GM23338 (cell line): ENCODE measurements at regions not wholly inside any gene's neighbourhood (a gene's known extent, or its start where the extent isn't known, plus 50 kb on each side); places are given as distances from the start of the nearest gene placed in this dataset.

Experiments
- ATAC-seq: fragments of 200-7000 bp; cut with Tn5 transposase; 3 replicates; pipeline ENCODE4 v1.9.1; 2020
- DNase-seq: peaks from one replicate; pipeline ENCODE4 v3.0.0-alpha.2; 2015; ENCODE audit warnings: low spot score
- H2AFZ ChIP-seq: fragments of 200-600 bp; sonication (generic); 2 replicates; pipeline ENCODE4 v1.8.0; 2016; ENCODE audit warnings: antibody characterized with exemption, mild to moderate bottlenecking, moderate library complexity
- H3F3A ChIP-seq: fragments of 200-600 bp; sonication (generic); replicated peaks from 2 replicates; pipeline ENCODE4 v1.8.0; 2017; ENCODE audit warnings: antibody characterized with exemption, mixed run types, low read depth
- H3K27ac ChIP-seq: fragments of 200-600 bp; sonication (generic); 2 replicates; pipeline ENCODE4 v1.6.1; 2016; ENCODE audit warnings: low read depth
- H3K27me3 ChIP-seq: fragments of 200-600 bp; sonication (generic); 2 replicates; pipeline ENCODE4 v1.8.0; 2016; ENCODE audit warnings: mild to moderate bottlenecking, mixed run types, moderate library complexity; ENCODE audit not compliant: insufficient read depth
- H3K36me3 ChIP-seq: fragments of 200-600 bp; sonication (generic); 2 replicates; pipeline ENCODE4 v1.8.0; 2016; ENCODE audit warnings: mild to moderate bottlenecking; ENCODE audit not compliant: insufficient read depth
- H3K4me1 ChIP-seq: fragments of 200-600 bp; sonication (generic); 2 replicates; pipeline ENCODE4 v1.8.0; 2016; ENCODE audit warnings: mild to moderate bottlenecking, moderate library complexity; ENCODE audit not compliant: insufficient read depth
- H3K4me2 ChIP-seq: fragments of 200-600 bp; sonication (generic); 2 replicates; pipeline ENCODE4 v1.7.1; 2017; ENCODE audit warnings: mixed run types
- H3K4me3 ChIP-seq: fragments of 200-600 bp; sonication (generic); 2 replicates; pipeline ENCODE4 v1.6.1; 2016; ENCODE audit warnings: mixed run types
- H3K79me2 ChIP-seq: fragments of 200-600 bp; sonication (generic); replicated peaks from 2 replicates; pipeline ENCODE4 v1.8.0; 2017; ENCODE audit warnings: mild to moderate bottlenecking; ENCODE audit not compliant: insufficient read depth
- H3K9me2 ChIP-seq: fragments of 200-600 bp; sonication (generic); 2 replicates; pipeline ENCODE4 v1.8.0; 2017; ENCODE audit not compliant: insufficient read depth
- H4K20me1 ChIP-seq: fragments of 200-600 bp; sonication (generic); replicated peaks from 2 replicates; pipeline ENCODE4 v1.8.0; 2017; ENCODE audit warnings: mild to moderate bottlenecking; ENCODE audit not compliant: insufficient read depth
- H3K27ac Mint-ChIP-seq: 2 replicates; pipeline ENCODE4 v1.8.0; 2020; ENCODE audit warnings: inconsistent platforms, mild to moderate bottlenecking, moderate library complexity, mixed read lengths
- H3K27me3 Mint-ChIP-seq: 3 replicates; pipeline ENCODE4 v1.8.0; 2022; ENCODE audit warnings: low read depth, mild to moderate bottlenecking, moderate library complexity, mixed read lengths, inconsistent platforms; ENCODE audit not compliant: insufficient read depth, poor library complexity
- H3K36me3 Mint-ChIP-seq: 3 replicates; pipeline ENCODE4 v1.8.0; 2021; ENCODE audit warnings: low read depth, mild to moderate bottlenecking, inconsistent platforms, moderate library complexity, mixed read lengths
- H3K4me1 Mint-ChIP-seq: 3 replicates; pipeline ENCODE4 v1.8.0; 2020; ENCODE audit warnings: mild to moderate bottlenecking, inconsistent platforms, mixed read lengths
- H3K4me3 Mint-ChIP-seq: 3 replicates; pipeline ENCODE4 v1.8.0; 2021; ENCODE audit warnings: moderate library complexity, mild to moderate bottlenecking, inconsistent platforms, mixed read lengths
- H3K9me3 Mint-ChIP-seq: 3 replicates; pipeline ENCODE4 v1.8.0; 2020; ENCODE audit warnings: moderate library complexity, mild to moderate bottlenecking, inconsistent platforms, mixed read lengths
- CTCF ChIP-seq, 2 experiments: fragments of 200-600 bp in 1 of 2; sonication (generic) in 1 of 2; conservative IDR thresholded peaks; 2 replicates each; pipeline versions ENCODE4 v1.5.1 to v1.6.1; 2016 to 2017; ENCODE audit warnings: antibody characterized with exemption in 2 of 2, low read depth in 2 of 2, mild to moderate bottlenecking in 2 of 2, moderate library complexity in 1 of 2
- EZH2 ChIP-seq: fragments of 200-600 bp; sonication (generic); IDR thresholded peaks from one replicate; pipeline ENCODE4 v1.8.0; 2017; ENCODE audit warnings: antibody characterized with exemption, mild to moderate bottlenecking, low read depth; ENCODE audit not compliant: unreplicated experiment
- JUNB ChIP-seq: IDR thresholded peaks from one replicate; pipeline ENCODE4 v1.6.1; 2016; ENCODE audit warnings: antibody characterized with exemption; ENCODE audit not compliant: unreplicated experiment
- NANOG ChIP-seq: IDR thresholded peaks from 2 replicates; pipeline ENCODE4 v1.6.1; 2016; ENCODE audit warnings: antibody characterized with exemption, borderline replicate concordance
- STAT1 ChIP-seq: IDR thresholded peaks from one replicate; pipeline ENCODE4 v1.6.1; 2016; ENCODE audit warnings: antibody characterized with exemption; ENCODE audit not compliant: unreplicated experiment
- ZNF114 ChIP-seq: fragments of 250-450 bp; sonication (Bioruptor Pico); IDR thresholded peaks from 2 replicates; pipeline ENCODE4 v1.5.0; 2020; ENCODE audit warnings: mild to moderate bottlenecking, moderate library complexity
- ZNF331 ChIP-seq: fragments of 250-450 bp; sonication (Bioruptor Pico); IDR thresholded peaks from 2 replicates; pipeline ENCODE4 v1.5.0; 2020; ENCODE audit warnings: low read depth, mild to moderate bottlenecking, moderate library complexity
- ZNF462 ChIP-seq: fragments of 250-450 bp; sonication (Bioruptor Pico); IDR thresholded peaks from 2 replicates; pipeline ENCODE4 v1.5.0; 2020; ENCODE audit warnings: mild to moderate bottlenecking, moderate library complexity
- TF ChIP-seq, protein P1 (sequence below): IDR thresholded peaks from one replicate; pipeline ENCODE4 v1.6.1; 2018; ENCODE audit warnings: antibody characterized with exemption; ENCODE audit not compliant: unreplicated experiment

DNA sequence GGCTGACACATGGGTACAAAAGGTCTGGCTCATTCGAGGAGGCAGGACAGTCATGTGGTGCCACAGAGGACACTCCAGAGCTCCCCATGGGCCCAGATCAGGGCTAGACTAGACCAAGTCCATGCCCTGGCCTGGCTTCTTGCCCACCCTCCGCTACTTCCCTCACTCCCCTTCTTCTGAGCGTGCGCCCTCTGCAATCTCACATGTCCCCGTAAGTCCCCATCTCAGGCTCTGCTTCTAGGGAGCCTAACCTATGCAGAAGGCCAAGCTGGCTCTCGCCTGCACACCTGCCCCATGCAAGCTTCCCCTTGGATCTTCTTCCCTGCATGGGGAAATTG lies 553.6 kb downstream of the PTPRU start (continued):
- no peak for TF ChIP-seq ZNF462 (CRISPR knock-in tag)
- no peak for TF ChIP-seq STAT1
- no peak for TF ChIP-seq ZNF331
- TF ChIP-seq CTCF (conservative IDR thresholded peaks at IDR 0.05; ENCODE audit: low read depth in 2 of 2) = no peak

GRCh38 chr1:29789221-29789909 lies 553.0 kb downstream of the PTPRU start:
- H3K4me3 Mint-ChIP-seq = no peak overlapping the region
- Histone ChIP-seq H3K4me1 (no peaks in the 10 kb centered on the region), H3K4me2 (no peak overlapping the region), H3K79me2 (no peaks in the 10 kb centered on the region), H4K20me1 (no peaks in the 10 kb centered on the region), H3K9me2 (0 out of 2 replicates have a peak, but pooled peaks cover 4% of the 10 kb centered on the region), H3K27ac (no peak overlapping the region), H2AFZ (no peak overlapping the region), H3K4me3 (no peak overlapping the region), H3F3A (no peaks in the 10 kb centered on the region), H3K27me3 (no peaks in the 10 kb centered on the region), H3K36me3 (no peaks in the 10 kb centered on the region)
- no peak overlapping the region for H3K27ac Mint-ChIP-seq
- no peaks in the 10 kb centered on the region; the same call in 1 of the 3 replicates for H3K9me3 Mint-ChIP-seq
- H3K4me1 Mint-ChIP-seq = peaks cover 6% of the 10 kb centered on the region; the same call in 1 of the 3 replicates
- ATAC-seq = no peak
- DNase-seq = no peak
- no peaks in the 10 kb centered on the region for H3K36me3 Mint-ChIP-seq
- H3K27me3 Mint-ChIP-seq = peaks cover 4% of the 10 kb centered on the region
- TF ChIP-seq ZNF114 (CRISPR knock-in tag) (no peak), CTCF (conservative IDR thresholded peaks at IDR 0.05; ENCODE audit: low read depth in 2 of 2) (no peak), JUNB (no peak), EZH2 (no peak), ZNF331 (no peak), NANOG (no peak)
- TF ChIP-seq, protein P1, sequence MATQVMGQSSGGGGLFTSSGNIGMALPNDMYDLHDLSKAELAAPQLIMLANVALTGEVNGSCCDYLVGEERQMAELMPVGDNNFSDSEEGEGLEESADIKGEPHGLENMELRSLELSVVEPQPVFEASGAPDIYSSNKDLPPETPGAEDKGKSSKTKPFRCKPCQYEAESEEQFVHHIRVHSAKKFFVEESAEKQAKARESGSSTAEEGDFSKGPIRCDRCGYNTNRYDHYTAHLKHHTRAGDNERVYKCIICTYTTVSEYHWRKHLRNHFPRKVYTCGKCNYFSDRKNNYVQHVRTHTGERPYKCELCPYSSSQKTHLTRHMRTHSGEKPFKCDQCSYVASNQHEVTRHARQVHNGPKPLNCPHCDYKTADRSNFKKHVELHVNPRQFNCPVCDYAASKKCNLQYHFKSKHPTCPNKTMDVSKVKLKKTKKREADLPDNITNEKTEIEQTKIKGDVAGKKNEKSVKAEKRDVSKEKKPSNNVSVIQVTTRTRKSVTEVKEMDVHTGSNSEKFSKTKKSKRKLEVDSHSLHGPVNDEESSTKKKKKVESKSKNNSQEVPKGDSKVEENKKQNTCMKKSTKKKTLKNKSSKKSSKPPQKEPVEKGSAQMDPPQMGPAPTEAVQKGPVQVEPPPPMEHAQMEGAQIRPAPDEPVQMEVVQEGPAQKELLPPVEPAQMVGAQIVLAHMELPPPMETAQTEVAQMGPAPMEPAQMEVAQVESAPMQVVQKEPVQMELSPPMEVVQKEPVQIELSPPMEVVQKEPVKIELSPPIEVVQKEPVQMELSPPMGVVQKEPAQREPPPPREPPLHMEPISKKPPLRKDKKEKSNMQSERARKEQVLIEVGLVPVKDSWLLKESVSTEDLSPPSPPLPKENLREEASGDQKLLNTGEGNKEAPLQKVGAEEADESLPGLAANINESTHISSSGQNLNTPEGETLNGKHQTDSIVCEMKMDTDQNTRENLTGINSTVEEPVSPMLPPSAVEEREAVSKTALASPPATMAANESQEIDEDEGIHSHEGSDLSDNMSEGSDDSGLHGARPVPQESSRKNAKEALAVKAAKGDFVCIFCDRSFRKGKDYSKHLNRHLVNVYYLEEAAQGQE = no peak
